Lower leg skin (tissue), 4 donors: ENCODE measurements at regions not wholly inside any gene's neighbourhood (a gene's known extent, or its start where the extent isn't known, plus 50 kb on each side); places are given as distances from the start of the nearest gene placed in this dataset.

ENCODE experiments used
- DNase-seq, 2 donors: peaks; one replicate each; pipeline ENCODE4 v3.0.0-alpha.2; 2019; ENCODE audit warnings: low spot score in 2 of 2
- H3K4me3 ChIP-seq: fragments of 200-600 bp; sonication (generic); 2 replicates; pipeline ENCODE4 v1.5.1; 2017; ENCODE audit warnings: mild to moderate bottlenecking, low read depth; ENCODE audit not compliant: poor library complexity, severe bottlenecking
- POLR2A ChIP-seq, 2 donors: fragments of 450-650 bp; IDR thresholded peaks; one replicate each; pipeline ENCODE4 v1.6.1; 2016 to 2017; ENCODE audit warnings: antibody characterized with exemption in 2 of 2, mild to moderate bottlenecking in 1 of 2, moderate library complexity in 1 of 2
- WGBS, 2 donors: methylation state at CpG; one replicate each; pipeline ENCODE4 v1.1.5; 2018; 5-methylcytosine and 5-hydroxymethylcytosine counted together
- intact Hi-C: fragments of 100-400 bp; cut with DNase I; formaldehyde crosslinking; loops from one replicate; pipeline ENCODE4 v1.15.0; 2023; ENCODE audit warnings: low total_unique reads
- TF ChIP-seq, protein P1 (sequence below), 3 donors: fragments of 450-650 bp; IDR thresholded peaks; one replicate each; pipeline ENCODE4 v1.5.1; 2016; ENCODE audit warnings: antibody characterized with exemption in 3 of 3, mild to moderate bottlenecking in 3 of 3, moderate library complexity in 2 of 3

DNA sequence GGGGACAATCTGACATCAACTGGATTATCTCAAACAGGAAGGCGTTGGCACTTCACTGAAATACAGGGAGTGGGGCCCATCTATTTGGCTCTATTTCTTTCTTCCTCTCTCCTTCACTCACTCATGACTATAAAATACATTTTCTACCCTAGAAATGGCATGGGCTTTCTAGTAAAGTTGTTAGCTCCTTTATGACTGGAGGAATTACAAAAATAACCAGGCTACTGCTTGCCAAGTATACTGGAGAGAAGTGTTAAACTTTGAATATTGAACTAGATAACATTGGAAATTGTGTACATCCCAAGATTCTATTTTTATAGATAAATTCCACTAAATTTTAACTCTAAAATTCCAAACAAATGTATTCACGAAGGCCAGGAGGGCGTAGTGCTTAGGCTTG is 255.7 kb upstream of the SORCS1 start:
- intact Hi-C loops = no loop called here
- no peak overlapping the region for H3K4me3 ChIP-seq
- no peak for DNase-seq
- TF ChIP-seq, protein P1, sequence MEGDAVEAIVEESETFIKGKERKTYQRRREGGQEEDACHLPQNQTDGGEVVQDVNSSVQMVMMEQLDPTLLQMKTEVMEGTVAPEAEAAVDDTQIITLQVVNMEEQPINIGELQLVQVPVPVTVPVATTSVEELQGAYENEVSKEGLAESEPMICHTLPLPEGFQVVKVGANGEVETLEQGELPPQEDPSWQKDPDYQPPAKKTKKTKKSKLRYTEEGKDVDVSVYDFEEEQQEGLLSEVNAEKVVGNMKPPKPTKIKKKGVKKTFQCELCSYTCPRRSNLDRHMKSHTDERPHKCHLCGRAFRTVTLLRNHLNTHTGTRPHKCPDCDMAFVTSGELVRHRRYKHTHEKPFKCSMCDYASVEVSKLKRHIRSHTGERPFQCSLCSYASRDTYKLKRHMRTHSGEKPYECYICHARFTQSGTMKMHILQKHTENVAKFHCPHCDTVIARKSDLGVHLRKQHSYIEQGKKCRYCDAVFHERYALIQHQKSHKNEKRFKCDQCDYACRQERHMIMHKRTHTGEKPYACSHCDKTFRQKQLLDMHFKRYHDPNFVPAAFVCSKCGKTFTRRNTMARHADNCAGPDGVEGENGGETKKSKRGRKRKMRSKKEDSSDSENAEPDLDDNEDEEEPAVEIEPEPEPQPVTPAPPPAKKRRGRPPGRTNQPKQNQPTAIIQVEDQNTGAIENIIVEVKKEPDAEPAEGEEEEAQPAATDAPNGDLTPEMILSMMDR (IDR thresholded peaks at IDR 0.05) = no peak
- TF ChIP-seq POLR2A (IDR thresholded peaks at IDR 0.05) = no peak
- 83 to 86% methylated on average over 3 of the region's 3 CpGs for WGBS, 2 donors

DNA sequence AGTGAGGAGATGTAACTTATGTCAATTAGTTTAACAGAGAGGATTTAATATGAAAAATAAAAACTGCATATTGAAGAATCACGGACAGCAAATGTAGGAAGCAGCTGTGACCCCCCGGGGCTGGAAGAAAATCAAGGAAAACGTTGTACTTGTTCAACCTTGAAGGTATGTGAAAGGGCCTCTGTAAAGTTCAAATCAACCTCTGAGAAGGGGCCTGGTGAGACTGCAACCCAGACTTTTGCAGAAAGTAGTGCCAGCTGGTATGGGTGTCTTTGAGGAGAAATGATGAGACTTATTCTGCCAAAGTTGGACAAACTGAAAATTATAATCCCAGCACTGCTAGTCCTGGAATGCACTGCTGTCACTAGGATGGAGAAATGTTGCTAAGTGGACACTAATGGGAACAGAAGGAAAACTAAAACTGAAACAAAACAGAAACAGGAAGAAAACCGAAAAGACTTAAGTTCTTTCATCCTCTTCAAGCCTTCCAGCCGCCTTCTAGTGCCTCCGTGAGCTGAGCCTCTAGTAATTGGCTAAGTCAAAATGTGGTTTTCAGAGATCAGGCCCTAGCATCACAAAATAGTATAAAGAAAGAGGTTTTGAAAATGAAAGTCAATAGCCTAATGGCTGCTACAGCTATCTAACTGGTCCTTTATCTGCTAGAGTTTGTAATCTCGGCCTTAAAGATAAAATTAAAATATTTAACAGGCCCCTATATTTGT is 253.7 kb upstream of the SORCS1 start:
- WGBS, 2 donors = 63 to 68% methylated on average over 7 of the region's 7 CpGs
- H3K4me3 ChIP-seq = no peak overlapping the region
- intact Hi-C loops = no loop called here
- TF ChIP-seq, protein P1 (IDR thresholded peaks at IDR 0.05) = no peak
- no peak for TF ChIP-seq POLR2A (IDR thresholded peaks at IDR 0.05)
- DNase-seq = no peak

DNA sequence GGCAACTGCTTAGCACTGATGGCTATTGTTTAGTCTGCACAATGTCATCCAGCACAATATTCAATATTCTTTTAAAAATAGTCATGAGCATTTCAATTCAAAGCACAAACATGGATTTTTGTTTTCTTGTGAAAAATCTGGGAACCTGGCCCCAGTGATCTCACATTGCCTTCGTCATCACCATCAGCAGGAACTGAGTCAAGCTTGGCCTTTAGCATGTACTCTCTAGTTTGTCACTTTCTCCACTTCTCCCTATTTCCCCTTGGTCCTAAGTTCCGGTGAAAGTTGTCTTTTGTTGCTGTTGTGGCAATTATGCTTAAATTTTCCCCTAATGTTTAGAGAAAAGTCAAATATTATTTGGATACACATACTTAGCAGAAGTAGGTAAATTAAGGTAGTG is 252.9 kb upstream of the SORCS1 start:
- no peak for TF ChIP-seq POLR2A (IDR thresholded peaks at IDR 0.05)
- TF ChIP-seq, protein P1 (IDR thresholded peaks at IDR 0.05) = no peak
- DNase-seq = no peak
- WGBS, 2 donors = 65 to 71% methylated on average over 2 of the region's 2 CpGs
- intact Hi-C loops = no loop called here
- no peak overlapping the region for H3K4me3 ChIP-seq

DNA sequence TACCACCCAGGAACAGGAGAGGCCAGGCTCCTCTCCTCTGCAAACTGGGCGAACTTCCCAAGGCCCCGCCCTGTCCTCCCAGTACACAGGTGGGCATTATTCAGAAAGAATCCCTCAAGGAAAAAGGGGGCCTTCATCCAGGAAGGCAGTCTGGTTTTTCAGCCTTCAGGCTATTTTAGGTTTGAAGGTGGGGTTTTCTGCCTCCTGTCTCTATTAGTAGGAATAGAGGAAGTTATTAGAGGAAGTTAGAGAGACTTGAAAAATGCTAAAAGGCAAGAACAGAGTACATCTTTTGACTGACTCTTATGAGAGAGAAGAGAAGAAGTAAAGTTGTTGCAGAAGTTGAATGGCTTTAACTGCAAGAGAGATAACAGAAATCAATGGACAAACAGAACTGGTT is 250.9 kb upstream of the SORCS1 start:
- 79 to 89% methylated on average over 2 of the region's 2 CpGs for WGBS, 2 donors
- TF ChIP-seq, protein P1 (IDR thresholded peaks at IDR 0.05) = no peak
- no peak for TF ChIP-seq POLR2A (IDR thresholded peaks at IDR 0.05)
- intact Hi-C loops = no loop called here
- H3K4me3 ChIP-seq = no peak overlapping the region
- no peak for DNase-seq

DNA sequence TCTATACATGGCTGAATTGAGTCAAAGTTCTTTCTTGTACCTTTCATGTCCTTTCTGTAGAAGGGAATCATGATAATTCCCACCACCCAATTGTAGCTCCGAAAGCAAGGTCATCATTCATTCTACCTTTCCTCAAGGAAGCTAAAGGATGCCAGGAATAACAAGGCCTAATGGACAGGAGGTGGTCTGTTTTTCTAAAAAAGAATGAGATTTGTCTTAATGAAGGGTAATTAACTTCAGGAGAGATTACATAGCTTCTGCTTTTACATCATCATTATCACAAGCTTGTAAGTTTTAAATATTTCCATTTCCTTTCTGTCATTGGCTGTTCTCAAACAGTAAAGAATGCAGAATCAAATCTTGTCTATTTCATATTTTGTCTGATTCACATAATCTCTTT is 249.5 kb upstream of the SORCS1 start:
- 88 to 91% methylated on average over 1 of the region's 1 CpG for WGBS, 2 donors
- intact Hi-C loops = no loop called here
- DNase-seq = no peak
- H3K4me3 ChIP-seq = no peak overlapping the region
- TF ChIP-seq POLR2A (IDR thresholded peaks at IDR 0.05) = no peak
- TF ChIP-seq, protein P1 (IDR thresholded peaks at IDR 0.05) = no peak

DNA sequence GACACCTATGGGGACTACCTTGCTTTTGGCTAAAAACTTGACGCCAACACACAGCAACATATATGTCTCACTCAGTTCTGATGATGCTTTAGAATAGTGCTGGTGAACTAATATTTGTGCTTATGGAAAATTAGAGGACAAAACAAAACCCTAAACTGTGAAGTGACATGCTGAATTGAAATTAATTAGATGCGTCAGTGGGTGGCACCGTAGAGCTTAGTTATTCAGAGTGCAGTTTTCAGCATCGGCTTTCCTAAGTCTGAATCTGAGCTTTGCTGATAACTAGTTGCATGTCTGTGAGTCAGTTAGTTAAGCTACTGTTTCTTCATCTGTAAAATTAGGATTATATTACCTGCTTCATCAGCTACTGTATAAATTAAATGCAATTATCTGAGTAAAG is 245.0 kb upstream of the SORCS1 start:
- WGBS, 2 donors = 44 to 52% methylated on average over 4 of the region's 4 CpGs
- intact Hi-C loops = no loop called here
- no peak for TF ChIP-seq POLR2A (IDR thresholded peaks at IDR 0.05)
- TF ChIP-seq, protein P1 (IDR thresholded peaks at IDR 0.05) = no peak
- DNase-seq = no peak
- H3K4me3 ChIP-seq = no peak overlapping the region
